Right lobe of liver (tissue), 4 donors: ENCODE measurements at regions not wholly inside any gene's neighbourhood (a gene's known extent, or its start where the extent isn't known, plus 50 kb on each side); places are given as distances from the start of the nearest gene placed in this dataset.
"Not testable (repeated sequence)": the region's sequence is repeated elsewhere in the genome, so short reads cannot be mapped to it uniquely, and the experiment has no call there.

Experiments
- CTCF ChIP-seq, 4 donors: fragments of 200-600 bp in 3 of 4; fragments of 450-650 bp in 1 of 4; IDR thresholded peaks; one replicate each; pipeline versions ENCODE4 v1.5.1 to v1.8.0; 2016 to 2022; ENCODE audit warnings: antibody characterized with exemption in 4 of 4, mild to moderate bottlenecking in 2 of 4
- POLR2A ChIP-seq: fragments of 450-650 bp; IDR thresholded peaks from one replicate; pipeline ENCODE4 v1.6.1; 2017; ENCODE audit warnings: antibody characterized with exemption, mild to moderate bottlenecking
- donor health status: DM: no; HTN: no; CAD: no.
- donor health status: DM: no; HTN: no; CAD: no.
- donor health status: DM: no; HTN: yes; CAD: no.

- not testable (repeated sequence) for TF ChIP-seq POLR2A; CTCF (IDR thresholded peaks at IDR 0.05)
Measured at GRCh38 chr5:176083717-176084116, 115.6 kb upstream of the THOC3 start.
